ENCODE measurements at regions not wholly inside any gene's neighbourhood (a gene's known extent, or its start where the extent isn't known, plus 50 kb on each side); places are given as distances from the start of the nearest gene placed in this dataset.
A peak's percentile ranks its signal among the peaks of the same experiment; 100 is the strongest.

- DNase-seq (ENCODE audit: low read depth in 2 of 2): no peak
These were observed 166.4 kb downstream of the DUSP6 start for GRCh38 chr12:89185889-89186288.

GRCh38 chr12:89185181-89185580, 167.1 kb downstream of the DUSP6 start:
- DNase-seq (ENCODE audit: low read depth in 2 of 2): no peak

GRCh38 chr12:89183985-89184435, 168.3 kb downstream of the DUSP6 start:
- DNase-seq (ENCODE audit: low read depth in 2 of 2): no peak

GRCh38 chr12:89181271-89181920, 170.9 kb downstream of the DUSP6 start:
- no peak for DNase-seq (ENCODE audit: low read depth in 2 of 2)

GRCh38 chr12:89180496-89180895, 171.8 kb downstream of the DUSP6 start:
- DNase-seq (ENCODE audit: low read depth in 2 of 2): no peak

- no peak for DNase-seq (ENCODE audit: low read depth in 2 of 2)
These were observed 172.3 kb downstream of the DUSP6 start for GRCh38 chr12:89179983-89180382.

GRCh38 chr12:89179245-89179644, 173.1 kb downstream of the DUSP6 start:
- no peak for DNase-seq (ENCODE audit: low read depth in 2 of 2)

- DNase-seq (ENCODE audit: low read depth in 2 of 2): no peak
These were observed 174.4 kb downstream of the DUSP6 start for GRCh38 chr12:89177802-89178395.

GRCh38 chr12:89176676-89177075, 175.6 kb downstream of the DUSP6 start:
- no peak for DNase-seq (ENCODE audit: low read depth in 2 of 2)

GRCh38 chr12:89173678-89174077, 178.6 kb downstream of the DUSP6 start:
- no peak for DNase-seq (ENCODE audit: low read depth in 2 of 2)

- DNase-seq (ENCODE audit: low read depth in 2 of 2): no peak
These were observed 179.2 kb downstream of the DUSP6 start for GRCh38 chr12:89173096-89173495.

GRCh38 chr12:89172224-89172623, 180.1 kb downstream of the DUSP6 start:
- no peak for DNase-seq (ENCODE audit: low read depth in 2 of 2)

- no peak for DNase-seq (ENCODE audit: low read depth in 2 of 2)
These were observed 183.0 kb downstream of the DUSP6 start for GRCh38 chr12:89169321-89169720.

- no peak for DNase-seq (ENCODE audit: low read depth in 2 of 2)
These were observed 184.3 kb downstream of the DUSP6 start for GRCh38 chr12:89167986-89168385.

- no peak for DNase-seq (ENCODE audit: low read depth in 2 of 2)
These were observed 185.8 kb downstream of the DUSP6 start for GRCh38 chr12:89166525-89166934.

- no peak for DNase-seq (ENCODE audit: low read depth in 2 of 2)
These were observed 186.2 kb downstream of the DUSP6 start for GRCh38 chr12:89166121-89166520.

- DNase-seq (ENCODE audit: low read depth in 2 of 2): no peak
These were observed 186.6 kb downstream of the DUSP6 start for GRCh38 chr12:89165703-89166102.

- no peak for DNase-seq (ENCODE audit: low read depth in 2 of 2)
These were observed 188.4 kb downstream of the DUSP6 start for GRCh38 chr12:89163918-89164317.

- DNase-seq (ENCODE audit: low read depth in 2 of 2): peak in 1 of 2 donors; percentile 52
These were observed 189.6 kb downstream of the DUSP6 start for GRCh38 chr12:89162589-89163261.

GRCh38 chr12:89161557-89161956, 190.7 kb downstream of the DUSP6 start:
- DNase-seq (ENCODE audit: low read depth in 2 of 2): no peak

GRCh38 chr12:89160716-89161123, 191.6 kb downstream of the DUSP6 start:
- DNase-seq (ENCODE audit: low read depth in 2 of 2): peak; percentile 21 to 37

- no peak for DNase-seq (ENCODE audit: low read depth in 2 of 2)
These were observed 194.9 kb downstream of the DUSP6 start for GRCh38 chr12:89157413-89157812.

- no peak for DNase-seq (ENCODE audit: low read depth in 2 of 2)
These were observed 195.4 kb downstream of the DUSP6 start for GRCh38 chr12:89156862-89157262.
